ENCODE measurements at regions not wholly inside any gene's neighbourhood (a gene's known extent, or its start where the extent isn't known, plus 50 kb on each side); places are given as distances from the start of the nearest gene placed in this dataset.

- TF ChIP-seq CTCF (IDR thresholded peaks at IDR 0.05): no peak
- TF ChIP-seq POLR2AphosphoS5 (IDR thresholded peaks at IDR 0.05): no peak
These were observed 1210.8 kb downstream of the GALC start for GRCh38 chr14:86782092-86782580.

Data from breast epithelium (tissue), 3 donors.